ENCODE measurements at regions not wholly inside any gene's neighbourhood (a gene's known extent, or its start where the extent isn't known, plus 50 kb on each side); places are given as distances from the start of the nearest gene placed in this dataset.
A peak's percentile ranks its signal among the peaks of the same experiment; 100 is the strongest.

GRCh38 chr4:128481752-128482480 lies 194.3 kb upstream of the PGRMC2 start:
- DNase-seq, result no peak

- no peak for DNase-seq
Measured at GRCh38 chr4:128480945-128481344, 193.3 kb upstream of the PGRMC2 start.

GRCh38 chr4:128477540-128477939 lies 189.9 kb upstream of the PGRMC2 start:
- DNase-seq, result no peak

GRCh38 chr4:128475597-128475996 lies 188.0 kb upstream of the PGRMC2 start:
- DNase-seq, result no peak

GRCh38 chr4:128471576-128471975 lies 184.0 kb upstream of the PGRMC2 start:
- DNase-seq, result no peak

- no peak for DNase-seq
Measured at GRCh38 chr4:128470492-128471053, 183.0 kb upstream of the PGRMC2 start.

- DNase-seq, result no peak
Measured at GRCh38 chr4:128468123-128468989, 180.7 kb upstream of the PGRMC2 start.

GRCh38 chr4:128465523-128465922 lies 177.9 kb upstream of the PGRMC2 start:
- DNase-seq, result no peak

- no peak for DNase-seq
Measured at GRCh38 chr4:128463006-128463405, 175.4 kb upstream of the PGRMC2 start.

GRCh38 chr4:128462103-128462783 lies 174.6 kb upstream of the PGRMC2 start:
- DNase-seq, result no peak

- DNase-seq, result no peak
Measured at GRCh38 chr4:128461291-128462102, 173.9 kb upstream of the PGRMC2 start.

- DNase-seq, result no peak
Measured at GRCh38 chr4:128459547-128459946, 171.9 kb upstream of the PGRMC2 start.

GRCh38 chr4:128458816-128459215 lies 171.2 kb upstream of the PGRMC2 start:
- DNase-seq, result no peak

GRCh38 chr4:128457726-128458125 lies 170.1 kb upstream of the PGRMC2 start:
- DNase-seq, result no peak

GRCh38 chr4:128456171-128456570 lies 168.6 kb upstream of the PGRMC2 start:
- DNase-seq, result no peak

- DNase-seq, result no peak
Measured at GRCh38 chr4:128455480-128455879, 167.9 kb upstream of the PGRMC2 start.

GRCh38 chr4:128454881-128455280 lies 167.3 kb upstream of the PGRMC2 start:
- no peak for DNase-seq

- peak; percentile 55 to 58 for DNase-seq
Measured at GRCh38 chr4:128454281-128454871, 166.8 kb upstream of the PGRMC2 start.

- DNase-seq, result no peak
Measured at GRCh38 chr4:128452415-128452814, 164.8 kb upstream of the PGRMC2 start.

GRCh38 chr4:128451270-128451905 lies 163.8 kb upstream of the PGRMC2 start:
- no peak for DNase-seq

Data from CD4-positive, alpha-beta T cell treated with Interferon alpha-2 for 1 hour (primary cell).